ENCODE measurements at regions not wholly inside any gene's neighbourhood (a gene's known extent, or its start where the extent isn't known, plus 50 kb on each side); places are given as distances from the start of the nearest gene placed in this dataset.
"Not testable (repeated sequence)": the region's sequence is repeated elsewhere in the genome, so short reads cannot be mapped to it uniquely, and the experiment has no call there.

DNA sequence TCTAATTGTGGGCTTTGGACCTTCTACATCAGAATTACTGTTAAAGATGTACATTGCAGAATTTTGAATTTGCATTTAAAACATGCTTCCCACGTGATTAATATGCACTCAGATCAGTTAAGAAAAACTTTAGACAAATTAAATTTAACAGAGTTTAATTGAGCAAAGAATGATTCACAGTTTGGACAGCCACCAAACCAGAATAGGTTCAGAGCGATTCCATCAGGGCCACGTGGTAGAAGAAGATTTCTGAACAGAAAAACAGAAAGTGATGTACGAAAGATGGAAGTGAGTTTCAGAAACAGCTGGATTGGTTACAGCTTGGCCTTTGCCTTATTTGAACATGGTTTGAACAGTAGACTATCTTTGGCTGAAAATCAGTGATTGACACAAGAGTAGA, 704.2 kb upstream of the MAP3K7 start:
- no peak for DNase-seq (ENCODE audit: low spot score)

DNA sequence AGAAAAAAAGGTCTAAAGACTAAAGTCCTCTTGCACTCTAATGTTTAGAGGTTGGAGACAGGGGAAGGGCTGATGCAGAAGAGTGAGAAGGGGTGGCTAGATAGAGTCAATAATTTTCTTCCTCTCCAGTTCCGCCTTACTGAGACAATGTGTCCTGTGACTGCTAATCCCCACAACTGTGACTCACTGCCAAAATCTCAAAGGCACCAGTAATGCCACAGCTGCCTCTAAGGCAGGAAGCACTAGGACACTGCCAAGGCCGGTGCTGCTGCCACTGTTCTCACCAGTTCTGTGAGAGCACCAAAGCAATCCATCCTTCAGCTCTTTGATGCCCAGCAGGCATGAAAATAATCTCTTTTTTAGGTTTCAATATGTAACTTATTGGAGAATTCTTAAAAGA, 701.9 kb upstream of the MAP3K7 start:
- DNase-seq (ENCODE audit: low spot score): no peak

DNA sequence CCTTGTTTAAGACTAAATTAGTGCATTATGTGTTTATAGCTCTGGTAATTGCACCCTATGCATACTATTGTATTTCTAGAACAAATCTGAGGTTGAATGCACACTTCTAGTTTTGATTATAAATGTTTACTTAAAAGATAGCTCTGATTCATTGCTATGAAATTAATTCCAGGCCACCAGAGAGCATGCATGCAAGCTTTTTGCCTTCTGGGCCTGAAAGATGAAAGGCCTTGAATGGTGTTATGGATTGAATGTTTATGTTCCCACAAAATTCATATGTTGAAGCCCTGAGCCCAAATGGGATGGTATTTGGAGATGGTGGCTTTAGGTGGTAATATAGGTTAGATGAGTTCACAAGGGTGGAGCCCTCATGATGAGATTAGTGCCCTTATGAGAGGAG, 695.0 kb upstream of the MAP3K7 start:
- DNase-seq (ENCODE audit: low spot score): no peak

DNA sequence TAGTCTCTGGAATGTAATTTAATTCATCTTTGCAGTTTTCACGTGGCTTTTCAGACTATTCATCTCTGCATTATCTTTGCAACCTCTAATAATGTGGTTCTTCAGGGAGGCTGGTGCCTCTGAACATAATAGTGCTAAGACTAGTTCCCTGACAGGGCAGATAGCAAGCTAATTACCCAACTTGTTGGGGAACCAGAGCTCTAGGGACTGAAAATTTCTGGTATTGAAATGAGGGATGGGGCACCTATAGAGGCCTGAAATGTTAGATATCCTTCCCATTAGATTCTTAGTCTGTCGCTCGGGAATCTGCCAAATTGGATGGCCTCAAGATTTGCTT, 693.6 kb upstream of the MAP3K7 start:
- DNase-seq (ENCODE audit: low spot score): no peak

DNA sequence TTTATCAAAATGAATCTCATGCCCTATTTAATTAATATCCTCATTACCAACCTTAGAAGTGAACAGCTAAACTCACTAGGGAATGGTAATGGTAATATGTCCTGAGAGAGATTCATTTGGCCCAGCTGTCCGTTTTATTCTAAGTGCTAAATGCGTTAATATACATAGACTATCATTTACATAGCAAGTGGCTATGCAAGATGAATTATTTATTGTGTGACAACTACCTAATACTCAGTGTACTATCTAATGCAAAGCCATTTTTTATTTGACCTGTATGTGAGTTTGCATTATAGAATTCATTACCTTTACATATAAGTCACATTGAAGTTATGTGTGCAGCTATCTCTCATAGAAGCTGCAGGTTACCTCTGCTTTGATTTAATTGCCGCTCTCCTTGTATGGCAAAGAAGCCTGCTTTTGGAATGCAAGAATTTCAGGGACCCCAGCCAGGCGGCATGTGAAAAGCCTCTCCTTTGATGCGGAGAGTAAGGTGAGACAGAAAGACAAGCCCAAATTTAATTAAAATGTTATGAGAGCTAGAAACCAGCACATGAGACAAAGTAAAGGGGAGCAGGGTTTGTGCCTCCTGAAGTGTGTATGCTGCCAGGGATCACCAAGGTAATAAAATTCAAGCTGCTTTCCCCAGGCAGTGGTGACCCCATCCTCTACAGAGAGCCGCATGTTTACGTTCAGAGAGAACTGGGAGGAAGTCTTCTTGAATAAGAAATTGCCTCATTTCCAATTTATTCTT, 693.0 kb upstream of the MAP3K7 start:
- DNase-seq (ENCODE audit: low spot score): no peak

DNA sequence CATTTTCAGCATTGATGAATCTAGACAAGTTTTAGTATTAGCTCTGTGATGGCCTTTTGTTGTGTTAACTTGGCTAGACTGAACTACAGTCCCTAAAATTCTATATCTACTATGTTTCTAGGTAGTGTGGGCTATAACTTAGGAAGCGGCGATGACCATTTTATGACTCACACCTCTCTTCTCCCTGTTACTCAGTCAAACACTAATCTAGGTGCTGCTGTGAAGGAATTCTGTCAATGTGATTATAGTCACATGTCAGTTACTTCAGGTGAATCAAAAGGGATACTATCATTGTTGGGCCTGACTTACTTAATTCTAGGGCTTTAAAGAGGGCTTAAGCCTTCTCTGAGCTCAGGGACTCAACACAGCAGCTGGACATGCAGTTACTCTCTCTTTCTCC, 691.5 kb upstream of the MAP3K7 start:
- no peak for DNase-seq (ENCODE audit: low spot score)

DNA sequence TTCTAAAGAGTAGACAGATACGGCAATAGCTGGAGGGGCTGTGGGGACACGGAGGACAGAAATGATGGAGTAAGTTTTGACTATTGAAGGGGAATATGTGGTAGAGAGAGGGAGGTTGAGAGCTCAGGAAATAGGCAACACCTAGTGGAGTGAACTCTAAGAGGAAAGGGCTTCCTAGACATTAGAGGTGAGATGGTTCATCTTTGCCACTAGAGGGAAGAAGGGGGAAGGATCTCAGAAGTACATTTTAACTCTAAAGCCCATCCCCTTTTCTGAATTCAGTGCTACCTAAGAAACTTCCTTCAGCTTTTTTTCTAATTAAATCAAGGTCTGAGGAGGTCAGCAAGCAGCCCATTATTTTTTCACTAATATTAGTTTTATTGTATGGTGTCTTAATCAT, 689.4 kb upstream of the MAP3K7 start:
- no peak for DNase-seq (ENCODE audit: low spot score)

DNA sequence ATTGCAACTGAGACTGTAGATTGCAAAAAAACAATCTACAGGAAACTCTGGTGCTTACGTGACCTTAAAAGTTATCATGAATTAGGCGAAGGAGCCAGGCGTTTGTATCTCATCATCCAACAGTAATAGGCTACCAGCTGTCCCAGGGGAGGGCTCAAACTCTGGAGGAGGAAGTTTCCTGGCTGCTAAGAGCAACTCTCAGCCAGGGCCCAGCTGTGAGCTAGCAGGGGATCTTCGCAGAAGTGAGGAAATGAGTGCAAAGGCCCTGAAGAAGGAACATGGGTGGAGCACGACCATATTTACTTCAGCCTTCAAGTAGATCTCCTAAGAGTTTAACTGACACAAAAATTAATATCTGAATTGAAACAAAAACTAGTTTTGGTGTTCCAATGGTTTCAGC, 686.9 kb upstream of the MAP3K7 start:
- DNase-seq (ENCODE audit: low spot score): no peak

DNA sequence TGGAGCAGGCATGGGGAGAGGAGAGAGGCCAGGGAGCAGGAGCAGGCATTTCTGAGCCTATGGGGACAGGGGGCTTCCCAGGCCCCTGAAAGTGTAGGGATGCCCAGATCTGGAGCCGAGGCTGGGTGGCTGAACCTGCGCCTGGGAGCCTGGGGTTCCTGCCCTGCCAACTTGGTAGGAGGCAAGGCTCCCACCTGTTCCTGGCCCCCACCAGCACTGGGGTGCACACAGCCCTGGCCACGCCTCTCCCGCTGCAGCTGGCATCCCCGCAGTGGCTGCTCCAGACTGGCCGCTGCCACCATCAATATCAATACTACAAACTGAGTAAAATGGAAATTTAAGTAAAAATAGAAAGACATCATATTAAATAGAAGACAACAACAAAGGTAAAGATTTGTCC, 684.9 kb upstream of the MAP3K7 start:
- DNase-seq (ENCODE audit: low spot score): no peak

DNA sequence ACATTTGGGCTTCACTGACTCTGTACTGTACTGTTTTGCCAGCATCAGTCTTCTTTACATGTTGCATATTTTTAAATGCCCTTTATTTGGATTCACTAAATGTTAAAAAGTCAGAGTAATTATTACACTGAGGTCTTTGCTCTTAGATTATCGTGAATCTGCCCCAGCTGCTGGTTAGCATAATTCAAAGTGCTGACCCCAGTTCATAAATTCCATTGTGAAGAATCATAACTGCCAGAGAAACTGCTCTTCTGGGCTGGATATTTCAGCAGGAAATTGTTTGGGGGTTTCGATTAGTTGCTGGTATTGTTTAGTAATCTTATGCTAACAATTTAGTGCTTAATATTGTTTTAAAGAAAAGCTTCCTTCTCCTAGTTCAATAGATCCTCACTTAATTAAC, 682.1 kb upstream of the MAP3K7 start:
- no peak for DNase-seq (ENCODE audit: low spot score)

DNA sequence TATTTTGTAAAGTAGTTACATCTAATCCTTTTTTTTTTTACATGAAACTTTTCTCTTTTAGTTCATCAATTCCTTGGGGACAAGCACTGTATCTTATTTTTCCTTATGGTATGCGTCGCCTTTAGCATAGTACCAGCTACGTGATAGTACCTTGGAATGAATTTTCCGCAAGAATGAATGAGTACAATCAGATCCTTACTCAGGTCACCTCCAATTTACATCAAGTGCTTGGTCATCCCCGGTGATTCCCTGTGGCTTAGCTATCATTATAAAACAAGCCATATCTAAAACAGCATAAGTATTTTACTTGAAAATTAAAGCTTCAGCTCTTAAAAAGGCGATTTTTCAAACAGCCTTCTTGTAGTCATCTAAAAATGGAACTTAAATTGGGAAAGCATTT, 680.4 kb upstream of the MAP3K7 start:
- no peak for DNase-seq (ENCODE audit: low spot score)

DNA sequence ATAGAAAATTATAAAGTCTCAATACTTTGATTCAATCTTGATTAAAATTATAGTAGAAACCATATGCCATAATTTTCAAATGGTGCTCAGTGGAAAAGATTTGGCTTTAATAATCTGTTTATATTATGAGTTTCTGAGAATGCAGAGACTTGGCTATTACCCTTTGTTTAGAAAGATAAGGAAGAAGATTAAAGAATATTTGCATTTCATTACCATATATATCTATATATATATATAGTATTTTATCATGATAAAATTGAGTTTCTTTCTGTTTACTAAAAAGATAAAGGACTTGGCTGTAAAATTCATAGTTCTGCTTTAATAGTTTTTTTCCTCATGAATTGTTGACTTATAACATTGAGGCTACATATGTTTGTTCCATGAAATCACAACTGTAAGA, 679.3 kb upstream of the MAP3K7 start:
- DNase-seq (ENCODE audit: low spot score): no peak

DNA sequence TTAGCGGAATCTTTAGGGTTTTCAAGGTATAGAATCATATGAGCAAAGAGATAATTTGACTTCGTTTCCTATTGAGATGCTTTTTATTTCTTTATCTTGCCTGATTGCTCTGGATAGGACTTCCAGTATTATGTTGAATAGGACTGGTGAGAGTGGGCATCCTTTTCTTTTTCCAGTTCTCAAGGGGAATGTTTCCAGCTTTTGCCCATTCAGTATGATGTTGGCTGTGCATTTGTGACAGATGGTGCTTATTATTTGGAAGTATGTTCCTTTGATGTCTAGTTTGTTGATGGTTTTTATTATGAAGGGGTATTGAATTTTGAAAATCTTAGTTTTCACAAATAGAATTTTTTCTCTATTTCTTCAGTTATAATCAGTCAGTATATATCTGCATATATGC, 656.6 kb upstream of the MAP3K7 start:
- DNase-seq (ENCODE audit: low spot score): no peak

DNA sequence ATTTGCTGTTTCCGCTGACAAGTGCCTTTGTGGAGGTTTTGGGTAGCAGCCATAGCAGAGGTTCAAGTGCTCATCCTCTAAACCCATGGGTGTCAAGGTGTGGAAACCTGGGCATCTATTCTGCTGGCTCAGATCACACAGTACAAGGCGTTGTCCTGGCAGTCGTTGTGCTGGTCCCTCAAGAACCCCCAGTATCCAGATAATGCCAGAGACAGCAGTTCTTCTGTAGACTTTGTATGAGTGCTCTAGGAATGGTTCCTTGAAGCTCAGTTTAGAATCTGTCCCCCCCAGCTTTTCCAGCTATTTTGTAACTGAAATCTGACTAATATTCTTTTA, 655.7 kb upstream of the MAP3K7 start:
- DNase-seq (ENCODE audit: low spot score): no peak

DNA sequence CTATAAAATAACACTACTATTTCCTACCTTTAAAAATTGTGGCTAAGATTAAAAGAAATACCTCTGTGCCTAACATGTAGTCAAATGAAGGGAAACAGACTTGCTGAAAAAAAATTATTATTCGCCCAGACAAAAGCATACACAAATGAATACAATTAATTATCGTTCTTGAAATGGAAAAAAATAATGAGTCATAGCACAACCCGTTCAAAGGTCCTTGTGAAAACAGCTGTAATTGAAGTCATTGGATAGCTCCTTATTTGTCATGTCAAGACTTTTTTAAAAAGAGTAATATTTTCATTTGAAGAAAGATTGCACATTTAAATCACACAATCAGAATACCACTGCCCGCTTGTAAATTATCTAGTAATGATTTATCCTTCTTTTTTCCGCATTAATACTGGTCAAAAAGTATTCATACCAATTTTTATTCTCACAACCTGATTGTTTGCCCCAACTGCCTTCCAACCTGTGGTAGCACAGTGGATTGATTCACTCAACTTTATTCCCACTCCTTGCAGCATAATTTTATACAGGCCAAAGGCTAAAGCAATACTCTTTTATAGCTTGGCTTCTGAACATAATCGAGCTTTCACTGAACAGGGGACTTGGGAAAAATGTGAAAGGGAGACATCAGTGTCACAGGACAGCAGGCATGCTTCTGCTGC, 655.2 kb upstream of the MAP3K7 start:
- DNase-seq (ENCODE audit: low spot score): no peak

DNA sequence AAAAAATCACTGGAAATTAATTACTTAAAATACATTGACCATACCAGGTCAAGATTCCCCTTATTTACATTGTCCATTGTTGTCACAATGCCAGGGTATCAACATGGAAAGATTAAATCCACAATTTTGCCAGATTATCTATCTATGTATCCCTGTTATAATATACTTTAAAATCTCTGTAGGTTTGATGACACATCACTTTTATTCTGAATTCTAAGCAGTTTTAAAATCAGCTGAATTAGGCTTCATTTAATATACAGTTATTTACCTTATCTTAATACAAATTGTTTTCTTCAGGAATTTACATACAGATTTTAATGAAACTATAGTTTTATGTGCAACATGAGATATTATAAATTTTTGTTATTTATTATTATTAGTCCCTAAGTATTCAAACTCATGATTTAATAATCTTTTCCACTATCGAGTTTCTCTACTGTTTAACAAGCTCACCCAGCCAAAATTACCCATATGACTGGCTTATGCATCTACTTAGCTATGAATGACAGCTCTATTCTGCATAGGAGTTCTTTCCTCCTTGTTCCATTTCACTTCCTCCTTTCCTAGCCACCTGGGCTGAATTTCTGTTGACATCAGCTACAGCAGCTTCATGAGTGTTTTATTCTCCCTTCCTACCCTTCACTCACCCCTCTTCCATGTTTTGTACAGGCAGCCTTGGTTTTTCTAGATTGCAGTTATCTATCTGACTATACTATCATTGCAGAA, 654.2 kb upstream of the MAP3K7 start:
- DNase-seq (ENCODE audit: low spot score): no peak

DNA sequence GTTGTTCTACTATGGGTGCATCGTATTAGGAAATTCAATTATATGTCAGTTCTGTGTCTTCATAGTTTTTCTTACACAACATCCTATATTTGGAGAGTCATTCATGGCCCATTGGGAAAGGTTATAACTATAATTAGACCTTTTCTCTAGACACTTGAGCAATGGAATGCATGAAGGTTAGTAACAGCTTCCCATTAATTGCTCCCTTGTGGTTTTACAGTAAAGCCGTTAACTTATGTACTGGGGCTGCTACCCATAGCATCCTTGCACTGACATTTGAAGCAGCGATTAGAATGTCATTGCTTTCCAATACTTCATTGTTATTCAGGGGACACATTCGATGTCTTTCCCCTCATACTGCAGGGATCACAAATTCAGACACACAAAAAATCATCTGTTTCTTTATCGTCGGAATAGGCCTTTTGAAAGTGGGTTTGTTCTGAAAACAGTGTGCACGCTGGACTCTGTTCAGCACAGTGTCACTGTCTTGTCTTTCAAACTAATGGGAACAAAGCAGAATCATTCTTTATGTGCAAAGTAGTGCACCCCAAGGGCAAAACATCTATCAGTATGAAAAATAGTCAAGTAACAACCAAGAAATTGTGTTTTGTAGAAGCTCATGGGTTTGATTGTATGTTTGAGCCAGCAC, 634.3 kb upstream of the MAP3K7 start:
- DNase-seq (ENCODE audit: low spot score): no peak

DNA sequence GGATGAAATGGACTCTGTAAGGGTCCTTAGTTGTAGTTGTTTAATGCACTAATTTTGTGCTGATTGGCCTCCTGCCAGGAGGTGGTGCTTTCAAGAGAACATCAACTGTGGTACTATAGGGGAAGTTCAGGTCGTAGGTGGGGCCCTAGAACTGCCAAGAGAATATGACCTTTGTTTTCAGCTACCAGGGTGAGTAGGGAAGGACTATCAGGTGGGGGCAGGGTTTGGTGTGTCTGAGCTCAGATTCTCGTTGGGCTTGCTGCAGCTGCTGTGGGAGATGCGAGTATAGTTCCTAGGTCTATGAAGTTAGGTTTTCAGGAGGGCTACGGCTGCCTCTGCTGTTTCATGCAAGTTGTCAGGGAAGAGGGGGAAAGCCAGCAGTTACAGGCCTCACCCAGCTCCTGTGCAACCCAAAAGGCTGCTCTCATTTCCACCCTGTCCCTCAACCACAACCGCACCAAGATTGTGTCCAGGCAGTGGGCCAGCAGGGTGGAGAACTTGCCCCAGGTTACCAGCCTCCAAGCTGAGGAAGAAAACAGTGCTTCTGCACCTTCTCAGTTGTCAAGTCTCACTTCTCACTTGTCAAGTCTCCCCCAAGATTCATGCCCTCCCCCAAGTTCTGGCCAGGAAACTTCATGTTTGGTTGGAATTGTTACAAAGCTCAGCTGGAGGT, 626.5 kb upstream of the MAP3K7 start:
- no peak for DNase-seq (ENCODE audit: low spot score)

DNA sequence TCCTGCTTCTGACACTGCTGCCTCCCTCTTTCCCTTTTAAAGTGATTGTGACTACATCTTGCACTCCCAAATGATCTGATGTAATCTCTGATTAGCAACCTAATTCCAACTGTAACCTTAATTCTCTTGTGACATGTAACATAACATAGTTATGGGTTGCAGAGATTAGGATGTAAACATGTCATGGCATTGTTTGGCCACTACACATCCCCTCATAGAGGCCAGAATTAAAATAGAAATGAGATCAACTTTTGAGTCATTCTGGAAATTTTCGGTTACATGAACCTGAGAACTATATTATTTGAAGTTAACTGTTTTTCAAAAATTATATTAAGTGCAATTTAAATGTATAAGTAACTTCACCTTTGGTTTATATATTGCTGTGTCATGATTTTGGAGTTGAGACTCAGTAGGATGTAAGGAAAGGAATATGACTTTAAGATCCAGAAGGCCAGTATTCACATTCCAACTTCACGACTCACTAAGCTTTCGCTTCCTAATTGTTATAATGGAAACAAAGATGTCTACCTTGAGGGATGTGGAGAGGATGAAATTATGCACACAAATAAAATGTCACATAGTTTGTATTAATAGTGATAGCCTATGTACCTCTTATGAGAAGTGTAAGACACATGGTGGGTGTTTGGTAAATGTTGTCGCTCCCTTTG, 611.9 kb upstream of the MAP3K7 start:
- DNase-seq (ENCODE audit: low spot score): no peak

DNA sequence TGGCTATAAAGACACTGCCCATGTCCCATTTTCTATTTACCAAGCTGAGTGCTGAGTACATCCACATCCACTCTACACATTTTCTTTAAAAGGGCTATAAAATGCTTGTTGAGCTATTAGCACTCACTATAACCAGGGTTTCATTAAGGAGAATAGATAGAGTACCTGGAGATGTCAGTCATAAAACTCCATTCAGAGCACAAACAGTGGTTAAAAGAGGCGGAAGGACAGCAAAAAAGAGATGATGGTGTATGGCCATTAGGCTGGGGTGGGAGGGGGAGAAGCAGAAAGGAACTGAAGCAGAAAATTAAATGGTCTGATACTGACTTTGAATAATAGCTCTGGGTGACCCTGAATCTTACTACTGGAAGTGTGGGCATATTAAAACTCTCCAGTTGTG, 609.9 kb upstream of the MAP3K7 start:
- no peak for DNase-seq (ENCODE audit: low spot score)

DNA sequence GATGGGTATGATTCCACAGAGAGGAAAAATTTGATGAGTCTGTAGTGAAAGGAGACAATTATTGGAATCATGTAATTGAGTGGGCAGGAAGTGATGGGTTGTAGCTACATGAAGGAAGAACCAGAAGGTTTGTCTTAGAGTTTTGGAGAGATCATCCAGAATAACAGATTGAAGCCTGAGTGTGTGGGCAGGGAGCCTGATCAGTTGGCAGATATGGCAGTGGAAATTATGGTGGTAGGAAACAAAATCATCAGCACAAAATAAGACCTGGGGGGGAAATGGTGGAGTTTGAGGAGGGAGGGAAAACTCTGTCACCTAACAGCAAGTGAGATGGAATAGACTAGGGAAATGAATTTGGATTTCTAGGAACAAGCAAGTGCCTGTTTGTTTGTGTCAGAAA, 606.6 kb upstream of the MAP3K7 start:
- no peak for DNase-seq (ENCODE audit: low spot score)

DNA sequence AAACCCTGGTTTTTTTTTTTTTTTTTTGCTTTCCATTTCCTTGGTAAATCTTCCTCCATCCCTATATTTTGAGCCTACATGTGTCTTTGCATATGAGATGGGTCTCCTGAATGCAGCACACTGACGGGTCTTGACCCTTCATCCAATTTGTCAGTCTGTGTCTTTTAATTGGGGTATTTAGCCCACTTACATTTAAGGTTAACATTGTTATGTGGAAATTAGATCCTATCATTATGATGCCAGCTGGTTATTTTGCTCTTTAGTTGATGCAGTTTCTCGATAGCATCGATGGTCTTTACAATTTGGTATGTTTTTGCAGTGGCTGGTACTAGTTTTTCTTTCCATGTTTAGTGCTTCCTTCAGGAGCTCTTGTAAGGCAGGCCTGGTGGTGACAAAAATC, 603.2 kb upstream of the MAP3K7 start:
- not testable (repeated sequence) for DNase-seq (ENCODE audit: low spot score)

All from ecto neural progenitor cell (in vitro differentiated cells).